OCI-LY1 (cell line): ENCODE measurements at regions not wholly inside any gene's neighbourhood (a gene's known extent, or its start where the extent isn't known, plus 50 kb on each side); places are given as distances from the start of the nearest gene placed in this dataset.

ENCODE experiments used
- H2AFZ ChIP-seq: fragments of 200-600 bp; sonication (generic), shearing (Covaris generic); 2 replicates; pipeline ENCODE4 v1.6.0; 2014; ENCODE audit warnings: antibody characterized with exemption, mild to moderate bottlenecking, low read length
- H3F3A ChIP-seq: fragments of 200-600 bp; sonication (generic), shearing (Covaris generic); 2 replicates; pipeline ENCODE4 v1.6.0; 2014; ENCODE audit warnings: mild to moderate bottlenecking, antibody characterized with exemption, low read length, moderate library complexity; ENCODE audit not compliant: insufficient read depth
- H3K27ac ChIP-seq: fragments of 200-600 bp; sonication (generic); 2 replicates; pipeline ENCODE4 v1.5.1; 2014; ENCODE audit warnings: low read length, mixed run types, mild to moderate bottlenecking, low read depth; ENCODE audit not compliant: poor library complexity, severe bottlenecking
- H3K27me3 ChIP-seq: fragments of 200-600 bp; sonication (generic); 2 replicates; pipeline ENCODE4 v1.6.0; 2014; ENCODE audit warnings: antibody characterized with exemption, mild to moderate bottlenecking, low read length, moderate library complexity; ENCODE audit not compliant: insufficient read depth
- H3K36me3 ChIP-seq: fragments of 200-600 bp; sonication (generic); 2 replicates; pipeline ENCODE4 v1.6.1; 2014; ENCODE audit warnings: mild to moderate bottlenecking, antibody characterized with exemption, low read length, moderate library complexity, mixed read lengths; ENCODE audit not compliant: insufficient read depth
- H3K4me1 ChIP-seq: fragments of 200-600 bp; sonication (generic); 2 replicates; pipeline ENCODE4 v1.5.1; 2014; ENCODE audit warnings: mild to moderate bottlenecking, low read length, moderate library complexity; ENCODE audit not compliant: insufficient read depth, severe bottlenecking
- H3K4me2 ChIP-seq: fragments of 200-600 bp; sonication (generic), shearing (Covaris generic); 2 replicates; pipeline ENCODE4 v1.6.1; 2014; ENCODE audit warnings: low read length
- H3K4me3 ChIP-seq: fragments of 200-600 bp; sonication (generic); 2 replicates; pipeline ENCODE4 v1.5.1; 2014; ENCODE audit warnings: low read length, low read depth, mild to moderate bottlenecking, mixed read lengths; ENCODE audit not compliant: poor library complexity, severe bottlenecking
- H3K79me2 ChIP-seq: fragments of 200-600 bp; shearing (Covaris generic); 2 replicates; pipeline ENCODE4 v1.6.1; 2016; ENCODE audit warnings: mixed run types, low read length, mixed read lengths; ENCODE audit not compliant: insufficient read depth
- H3K9ac ChIP-seq: fragments of 200-600 bp; sonication (generic), shearing (Covaris generic); 2 replicates; pipeline ENCODE4 v1.6.1; 2014; ENCODE audit warnings: mild to moderate bottlenecking, low read length, mixed read lengths
- H3K9me2 ChIP-seq: fragments of 200-600 bp; sonication (generic), shearing (Covaris generic); 2 replicates; pipeline ENCODE4 v1.6.1; 2014; ENCODE audit warnings: low read depth, mild to moderate bottlenecking, low read length, mixed read lengths
- H3K9me3 ChIP-seq: fragments of 200-600 bp; shearing (Covaris generic); 2 replicates; pipeline ENCODE4 v1.6.1; 2014; ENCODE audit warnings: low read length, mixed read lengths
- H4K20me1 ChIP-seq: fragments of 200-600 bp; sonication (generic), shearing (Covaris generic); 2 replicates; pipeline ENCODE4 v1.6.0; 2016; ENCODE audit warnings: mild to moderate bottlenecking, low read length; ENCODE audit not compliant: insufficient read depth
- CTCF ChIP-seq: fragments of 200-600 bp; sonication (generic), shearing (Covaris generic); IDR thresholded peaks from 2 replicates; pipeline ENCODE4 v1.5.1; 2017; ENCODE audit warnings: mild to moderate bottlenecking, antibody characterized with exemption, low read length, moderate library complexity, mixed read lengths
- EZH2 ChIP-seq: fragments of 200-600 bp; sonication (generic), shearing (Covaris generic); IDR thresholded peaks from 2 replicates; pipeline ENCODE4 v1.8.0; 2017; ENCODE audit warnings: borderline replicate concordance, mixed run types, mild to moderate bottlenecking, antibody characterized with exemption, low read length, moderate library complexity, mixed read lengths

- no peak overlapping the region for H3K4me3 ChIP-seq
- H3F3A ChIP-seq, result no peaks in the 10 kb centered on the region
- H3K9me2 ChIP-seq, result no peaks in the 10 kb centered on the region
- H3K4me1 ChIP-seq, result no peaks in the 10 kb centered on the region
- H3K9me3 ChIP-seq, result no peaks in the 10 kb centered on the region
- no peak overlapping the region for H3K27ac ChIP-seq
- H3K9ac ChIP-seq, result no peak overlapping the region
- no peak overlapping the region for H2AFZ ChIP-seq
- no peak overlapping the region for H3K4me2 ChIP-seq
- H3K27me3 ChIP-seq, result no peaks in the 10 kb centered on the region
- TF ChIP-seq EZH2, result no peak
- no peaks in the 10 kb centered on the region for H4K20me1 ChIP-seq
- H3K79me2 ChIP-seq, result no peaks in the 10 kb centered on the region
- H3K36me3 ChIP-seq, result no peaks in the 10 kb centered on the region
These were observed 287.3 kb upstream of the HS6ST1 start for GRCh38 chr2:128605931-128606330.

- Histone ChIP-seq H3K27ac (no peak overlapping the region), H3K27me3 (no peaks in the 10 kb centered on the region), H3K79me2 (no peaks in the 10 kb centered on the region), H3K36me3 (no peaks in the 10 kb centered on the region), H3K9me3 (no peaks in the 10 kb centered on the region), H3K9ac (no peak overlapping the region), H3F3A (no peaks in the 10 kb centered on the region), H4K20me1 (no peaks in the 10 kb centered on the region), H3K4me2 (no peak overlapping the region), H2AFZ (no peak overlapping the region), H3K9me2 (no peaks in the 10 kb centered on the region), H3K4me1 (no peaks in the 10 kb centered on the region), H3K4me3 (no peak overlapping the region)
- TF ChIP-seq CTCF (no peak), EZH2 (no peak)
These were observed 288.2 kb upstream of the HS6ST1 start for GRCh38 chr2:128606837-128607236.

- no peak overlapping the region for H3K4me3 ChIP-seq
- H3K27me3 ChIP-seq, result no peaks in the 10 kb centered on the region
- H4K20me1 ChIP-seq, result no peaks in the 10 kb centered on the region
- no peak overlapping the region for H3K27ac ChIP-seq
- no peaks in the 10 kb centered on the region for H3K36me3 ChIP-seq
- no peaks in the 10 kb centered on the region for H3K4me1 ChIP-seq
- TF ChIP-seq EZH2, result no peak
- TF ChIP-seq CTCF, result no peak
- H2AFZ ChIP-seq, result no peak overlapping the region
- H3K9me3 ChIP-seq, result no peaks in the 10 kb centered on the region
- no peaks in the 10 kb centered on the region for H3K9me2 ChIP-seq
- H3K4me2 ChIP-seq, result no peak overlapping the region
- no peaks in the 10 kb centered on the region for H3F3A ChIP-seq
- no peaks in the 10 kb centered on the region for H3K79me2 ChIP-seq
- no peak overlapping the region for H3K9ac ChIP-seq
These were observed 288.8 kb upstream of the HS6ST1 start for GRCh38 chr2:128607440-128607839.

GRCh38 chr2:128607911-128608506 is 289.3 kb upstream of the HS6ST1 start:
- H3K27ac ChIP-seq, result no peak overlapping the region
- no peaks in the 10 kb centered on the region for H3F3A ChIP-seq
- no peak for TF ChIP-seq EZH2
- H3K4me2 ChIP-seq, result no peak overlapping the region
- no peaks in the 10 kb centered on the region for H3K9me3 ChIP-seq
- no peaks in the 10 kb centered on the region for H3K36me3 ChIP-seq
- H3K27me3 ChIP-seq, result no peaks in the 10 kb centered on the region
- no peak overlapping the region for H3K4me3 ChIP-seq
- no peak overlapping the region for H3K9ac ChIP-seq
- H3K4me1 ChIP-seq, result no peaks in the 10 kb centered on the region
- no peaks in the 10 kb centered on the region for H3K9me2 ChIP-seq
- no peaks in the 10 kb centered on the region for H3K79me2 ChIP-seq
- H2AFZ ChIP-seq, result no peak overlapping the region
- H4K20me1 ChIP-seq, result no peaks in the 10 kb centered on the region
